Heart right ventricle (tissue), 16 donors: ENCODE measurements at regions not wholly inside any gene's neighbourhood (a gene's known extent, or its start where the extent isn't known, plus 50 kb on each side); places are given as distances from the start of the nearest gene placed in this dataset.

Experiments used
- ATAC-seq, 8 donors: fragments of 200-7000 bp; cut with Tn5 transposase; one replicate each; pipeline ENCODE4 v1.9.1; 2020; ENCODE audit warnings: mild to moderate bottlenecking in 8 of 8, moderate library complexity in 8 of 8, moderate number of reproducible peaks in 1 of 8
- DNase-seq, 2 donors: peaks; one replicate each; pipeline ENCODE4 v3.0.0-alpha.2; 2020
- H3K27ac ChIP-seq, 10 donors: fragments of 200-600 bp; sonication (generic) in 2 of 10; one replicate each; pipeline versions ENCODE4 v1.5.0 to v1.8.0; 2020 to 2022; ENCODE audit warnings: mild to moderate bottlenecking in 3 of 10
- H3K27me3 ChIP-seq, 7 donors: fragments of 200-600 bp; one replicate each; pipeline ENCODE4 v1.8.0; 2021 to 2022; ENCODE audit warnings: mild to moderate bottlenecking in 2 of 7
- H3K36me3 ChIP-seq, 9 donors: fragments of 200-600 bp; sonication (generic) in 1 of 9; one replicate each; pipeline versions ENCODE4 v1.5.0 to v1.8.0; 2020 to 2022; ENCODE audit warnings: mild to moderate bottlenecking in 2 of 9
- H3K4me1 ChIP-seq, 9 donors: fragments of 200-600 bp; sonication (generic) in 1 of 9; one replicate each; pipeline versions ENCODE4 v1.5.0 to v1.8.0; 2020 to 2022; ENCODE audit warnings: mild to moderate bottlenecking in 4 of 9
- H3K4me3 ChIP-seq, 10 donors: fragments of 200-600 bp; sonication (generic) in 2 of 10; one replicate each; pipeline versions ENCODE4 v1.5.0 to v1.8.0; 2020 to 2022; ENCODE audit warnings: mild to moderate bottlenecking in 7 of 10, moderate library complexity in 2 of 10
- H3K9me3 ChIP-seq, 11 donors: fragments of 200-600 bp in 10 of 11; sonication (generic) in 2 of 11; one replicate each; pipeline versions ENCODE4 v1.5.0 to v1.8.0; 2013 to 2022; ENCODE audit warnings: mild to moderate bottlenecking in 2 of 11, control low read depth in 1 of 11, moderate library complexity in 1 of 11
- CTCF ChIP-seq, 9 donors: fragments of 200-600 bp; sonication (generic) in 2 of 9; IDR thresholded peaks; one replicate each; pipeline versions ENCODE4 v1.5.0 to v1.8.0; 2021 to 2022; ENCODE audit warnings: antibody characterized with exemption in 9 of 9, mild to moderate bottlenecking in 5 of 9, moderate library complexity in 1 of 9
- WGBS, 2 donors: extraction: QIAGEN DNeasy Blood & Tissue Kit; methylation state at CpG; one replicate each; pipeline ENCODE4 v1.1.7; 2013; ENCODE audit warnings: inconsistent platforms in 1 of 2; 5-methylcytosine and 5-hydroxymethylcytosine counted together
- intact Hi-C, 10 donors: fragments of 100-400 bp; cut with DNase I; formaldehyde crosslinking; loops; one replicate each; pipeline versions ENCODE4 v1.11.1 to v1.14.2; 2022
- donor health status: Arrhythmogenic right ventricular cardiomyopathy.
- donor health status: ischemic (EF 13 %, LVEDD 7.1; RV severe dilation, severe dysfunction).
- donor health status: healthy with polysubstance abuse.
- donor health status: DM: no; HTN: yes; CAD: no.
- donor health status: DM: no; HTN: no; CAD: no.
- donor health status: ischemic (EF 25% LVEDD 6.9; RV normal size, moderate dysfunction).
- donor health status: ischemic (EF 25% LVEDD 5.7; RV mildly dilated, moderate dysfunction).
- donor health status: healthy.
- donor health status: DM: yes; HTN: yes; CAD: no.
- donor health status: Ischemic cardiomyopathy.
- donor health status: ischemic (EF 35%, LVEDD 5.7; RV mildly dilated, moderate dysfunction).
- donor health status: nonischemic (EF 11% LVEDD 7.7; RV severe dilation, severe dysfunction).
- donor health status: DM: yes; HTN: yes; CAD: no.
- donor health status: PGD.
- donor health status: ischemic (EF 29% LVEDD 5.4; RV normal size, mild dysfunction).
- donor health status: nonischemic (EF 23%, LVEDD 6.1; RV moderate dilation, normal function).

GRCh38 chr18:70520867-70521266 lies 232.0 kb downstream of the SOCS6 start:
- intact Hi-C loops: no loop called here
- Histone ChIP-seq H3K27me3 (peaks cover 0 to 5% (median 0%) of the 10 kb centered on the region in 7 donors), H3K36me3 (no peaks in the 10 kb centered on the region), H3K4me1 (no peaks in the 10 kb centered on the region), H3K4me3 (no peak overlapping the region), H3K9me3 (no peaks in the 10 kb centered on the region), H3K27ac (no peak overlapping the region)
- no peak for ATAC-seq
- DNase-seq: no peak
- TF ChIP-seq CTCF (IDR thresholded peaks at IDR 0.05): no peak
- WGBS, 2 donors: 47 to 67% methylated on average over 1 of the region's 1 CpG

DNA sequence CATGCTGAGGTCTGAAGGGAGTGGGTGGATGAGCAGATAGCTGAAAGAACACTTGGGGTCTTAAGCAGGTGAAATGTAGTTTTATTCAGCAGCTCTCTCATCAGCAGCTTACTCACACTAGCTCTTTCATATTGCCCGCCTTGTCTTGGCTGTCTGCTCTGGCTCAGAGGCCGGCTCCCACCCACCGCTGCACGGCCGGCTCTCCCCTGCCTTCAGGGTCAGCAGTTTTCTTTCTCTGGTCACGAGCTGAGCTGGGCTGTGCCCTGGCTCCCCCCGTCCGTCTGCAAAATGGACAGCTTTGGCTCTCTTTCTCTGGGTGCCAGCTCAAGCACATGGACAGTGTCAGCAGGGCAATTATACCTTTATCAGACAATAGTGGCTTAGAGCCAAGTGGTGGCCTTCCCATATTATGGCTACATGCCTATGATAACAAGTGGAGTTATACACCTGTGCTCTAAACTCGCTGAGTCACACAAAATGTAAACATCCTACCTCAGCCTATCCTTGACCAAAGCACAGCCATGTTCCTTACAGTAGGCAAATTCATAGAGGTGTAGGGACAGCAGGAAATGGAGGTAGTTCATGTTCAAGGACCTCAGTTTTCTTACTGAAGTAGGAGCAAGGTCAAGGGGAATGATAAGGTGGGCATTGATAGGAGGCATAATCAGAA lies 224.8 kb downstream of the SOCS6 start:
- WGBS, 2 donors: 65 to 71% methylated on average over 9 of the region's 9 CpGs
- ATAC-seq (no peak), DNase-seq (no peak)
- intact Hi-C loops: no loop called here
- TF ChIP-seq CTCF (IDR thresholded peaks at IDR 0.05): no peak
- H3K4me1 ChIP-seq: no peaks in the 10 kb centered on the region
- no peaks in the 10 kb centered on the region for H3K9me3 ChIP-seq
- no peaks in the 10 kb centered on the region for H3K36me3 ChIP-seq
- no peak overlapping the region for H3K27ac ChIP-seq
- H3K27me3 ChIP-seq: peaks cover 0 to 5% (median 0%) of the 10 kb centered on the region in 7 donors
- no peak overlapping the region for H3K4me3 ChIP-seq

GRCh38 chr18:70507970-70508369 lies 219.1 kb downstream of the SOCS6 start:
- 77 to 82% methylated on average over 4 of the region's 4 CpGs for WGBS, 2 donors
- ATAC-seq: no peak
- Histone ChIP-seq H3K36me3 (no peaks in the 10 kb centered on the region), H3K9me3 (no peaks in the 10 kb centered on the region), H3K27me3 (peaks cover 0 to 36% (median 6%) of the 10 kb centered on the region in 7 donors), H3K4me1 (no peaks in the 10 kb centered on the region), H3K27ac (no peak overlapping the region), H3K4me3 (no peak overlapping the region)
- DNase-seq: no peak
- TF ChIP-seq CTCF (IDR thresholded peaks at IDR 0.05): no peak
- intact Hi-C loops: no loop called here

DNA sequence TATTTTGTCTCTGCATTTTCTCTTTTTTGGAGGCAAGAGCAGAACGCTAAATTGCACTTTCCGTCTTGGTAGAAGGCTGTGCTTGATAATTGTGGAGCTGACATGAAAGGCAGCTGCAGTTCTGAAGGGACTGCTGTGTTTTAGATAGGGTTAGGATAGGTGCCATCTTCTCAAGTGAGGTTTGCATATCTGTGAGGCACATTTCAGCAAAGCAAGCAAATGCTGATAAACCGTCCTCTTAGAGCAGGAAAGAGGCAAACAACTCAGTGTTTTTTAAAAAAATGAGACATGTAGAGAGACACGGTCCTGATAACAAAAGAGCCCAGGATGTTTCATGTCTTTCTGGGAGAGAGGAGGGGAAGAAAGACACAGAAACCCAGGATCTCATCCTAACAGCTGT lies 217.7 kb downstream of the SOCS6 start:
- Histone ChIP-seq H3K4me3 (no peak overlapping the region), H3K36me3 (no peaks in the 10 kb centered on the region), H3K9me3 (no peaks in the 10 kb centered on the region), H3K27ac (no peak overlapping the region), H3K27me3 (peaks cover 0 to 36% (median 8%) of the 10 kb centered on the region in 7 donors), H3K4me1 (no peaks in the 10 kb centered on the region)
- TF ChIP-seq CTCF (IDR thresholded peaks at IDR 0.05): no peak
- intact Hi-C loops: no loop called here
- ATAC-seq (no peak), DNase-seq (no peak)
- WGBS, 2 donors: 37 to 40% methylated on average over 4 of the region's 4 CpGs
